SH-SY5Y (cell line): ENCODE measurements at regions not wholly inside any gene's neighbourhood (a gene's known extent, or its start where the extent isn't known, plus 50 kb on each side); places are given as distances from the start of the nearest gene placed in this dataset.

Experiments used
- GATA2 ChIP-seq: IDR thresholded peaks from 2 replicates; pipeline ENCODE4 v1.6.1; 2011; ENCODE audit warnings: mild to moderate bottlenecking, low read depth, low read length
- GATA3 ChIP-seq: IDR thresholded peaks from 2 replicates; pipeline ENCODE4 v1.6.1; 2011; ENCODE audit warnings: low read depth, mild to moderate bottlenecking, low read length, moderate library complexity

- no peak for TF ChIP-seq GATA3
- no peak for TF ChIP-seq GATA2
Measured at GRCh38 chr5:17373406-17373805, 124.6 kb upstream of the TAF11L2 start.
